Adipocyte (in vitro differentiated cells): ENCODE measurements at regions not wholly inside any gene's neighbourhood (a gene's known extent, or its start where the extent isn't known, plus 50 kb on each side); places are given as distances from the start of the nearest gene placed in this dataset.
"Not testable (repeated sequence)": the region's sequence is repeated elsewhere in the genome, so short reads cannot be mapped to it uniquely, and the experiment has no call there.

ENCODE experiments used
- DNase-seq: peaks from one replicate; pipeline ENCODE4 v3.0.0-alpha.2; 2015; ENCODE audit warnings: low read depth
- H3K27me3 ChIP-seq: replicated peaks from 2 replicates; pipeline ENCODE4 v1.7.0; 2013; ENCODE audit warnings: mild to moderate bottlenecking, low read length, moderate library complexity; ENCODE audit not compliant: control insufficient read depth, insufficient read depth
- H3K36me3 ChIP-seq: 2 replicates; pipeline ENCODE4 v1.7.0; 2013; ENCODE audit warnings: low read length, mild to moderate bottlenecking, moderate library complexity; ENCODE audit not compliant: control insufficient read depth, insufficient read depth, severe bottlenecking
- H3K4me1 ChIP-seq: 2 replicates; pipeline ENCODE4 v1.7.0; 2013; ENCODE audit warnings: mild to moderate bottlenecking, low read length, moderate library complexity; ENCODE audit not compliant: control insufficient read depth, insufficient read depth
- H3K4me3 ChIP-seq: 2 replicates; pipeline ENCODE4 v1.7.0; 2013; ENCODE audit warnings: mild to moderate bottlenecking, low read length, moderate library complexity
- H3K9ac ChIP-seq: 2 replicates; pipeline ENCODE4 v1.7.0; 2013; ENCODE audit warnings: mild to moderate bottlenecking, low read length, moderate library complexity
- H3K9me3 ChIP-seq: 2 replicates; pipeline ENCODE4 v1.7.0; 2013; ENCODE audit warnings: mild to moderate bottlenecking, low read length, moderate library complexity; ENCODE audit not compliant: control insufficient read depth

DNA sequence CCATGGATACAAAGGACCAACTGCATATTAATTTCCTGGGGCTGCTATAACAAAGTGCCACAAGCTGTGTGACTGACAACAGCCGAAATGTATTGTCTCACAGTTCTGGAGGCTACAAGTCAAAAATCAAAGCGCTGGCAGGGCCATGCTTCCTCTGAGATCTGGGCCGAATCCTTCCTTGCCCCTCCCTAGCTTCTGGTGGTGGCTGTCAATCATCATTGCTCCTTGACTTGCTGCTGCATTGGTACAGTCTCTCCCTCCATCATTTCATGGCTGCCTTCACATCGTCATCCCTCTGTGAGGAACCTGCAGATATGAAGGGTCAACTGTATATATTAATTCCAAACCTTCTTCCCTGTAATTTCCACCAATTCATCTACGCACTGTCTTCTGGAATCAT, 118.3 kb downstream of the EXOC5 start:
- Histone ChIP-seq H3K9me3 (no peaks in the 10 kb centered on the region), H3K27me3 (peaks cover 2% of the 10 kb centered on the region), H3K36me3 (no peaks in the 10 kb centered on the region), H3K4me3 (no peak overlapping the region), H3K4me1 (no peaks in the 10 kb centered on the region), H3K9ac (no peak overlapping the region)
- no peak for DNase-seq

- H3K4me3 ChIP-seq, result no peak overlapping the region
- DNase-seq, result no peak
- peaks cover 19% of the 10 kb centered on the region for H3K27me3 ChIP-seq
- H3K9ac ChIP-seq, result no peak overlapping the region
- no peaks in the 10 kb centered on the region for H3K4me1 ChIP-seq
- no peaks in the 10 kb centered on the region for H3K9me3 ChIP-seq
- no peaks in the 10 kb centered on the region for H3K36me3 ChIP-seq
These were observed 129.5 kb downstream of the EXOC5 start for GRCh38 chr14:57139173-57139572.

DNA sequence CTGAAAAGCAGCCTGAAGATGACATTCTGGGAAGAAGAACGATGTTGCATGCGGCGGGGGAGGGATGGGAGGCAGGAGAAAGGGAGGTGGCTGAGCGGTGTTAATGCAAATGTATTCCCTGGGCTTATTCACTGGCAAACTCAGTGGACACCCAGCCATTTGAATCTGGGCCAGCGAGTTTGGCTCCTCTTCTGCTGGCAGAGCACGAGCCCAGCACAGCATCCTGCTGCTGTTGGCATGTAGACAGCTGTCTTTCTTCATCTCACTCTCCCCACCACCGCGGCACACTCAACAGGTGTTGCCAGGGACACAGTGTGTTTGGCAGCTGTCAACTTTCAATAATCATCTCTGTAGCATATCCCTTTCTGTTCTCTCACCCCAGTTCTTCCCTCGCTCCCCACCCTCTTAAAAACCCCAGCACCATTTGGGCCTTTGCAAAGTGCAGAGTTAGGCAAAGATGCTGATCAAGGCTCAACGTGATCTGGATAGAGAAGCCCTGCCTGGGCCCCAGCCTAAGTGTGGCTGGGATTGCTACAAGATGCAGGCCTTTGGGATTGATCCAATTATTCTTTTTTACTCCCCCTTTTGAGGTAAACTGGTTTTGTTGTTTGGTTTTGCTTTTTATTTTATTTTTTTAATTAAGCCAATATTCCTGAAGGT, 131.9 kb downstream of the EXOC5 start:
- Histone ChIP-seq H3K27me3 (peaks cover 19% of the 10 kb centered on the region), H3K9ac (no peak overlapping the region)
- DNase-seq, result no peak

DNA sequence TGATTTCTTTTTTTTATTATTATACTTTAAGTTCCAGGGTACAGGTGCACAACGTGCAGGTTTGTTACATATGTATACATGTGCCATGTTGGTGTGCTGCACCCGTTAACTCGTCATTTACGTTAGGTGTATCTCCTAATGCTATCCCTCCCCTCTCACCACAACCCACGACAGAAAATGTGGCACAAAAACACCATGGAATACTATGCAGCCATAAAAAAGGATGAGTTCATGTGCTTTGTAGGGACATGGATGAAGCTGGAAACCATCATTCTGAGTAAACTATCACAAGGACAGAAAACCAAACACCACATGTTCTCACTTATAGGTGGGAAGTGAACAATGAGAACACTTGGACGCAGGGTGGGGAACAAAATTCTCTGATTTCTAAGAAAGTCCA, 140.9 kb downstream of the EXOC5 start:
- not testable (repeated sequence) for H3K9ac ChIP-seq, DNase-seq, H3K4me3 ChIP-seq, H3K27me3 ChIP-seq, H3K4me1 ChIP-seq, H3K36me3 ChIP-seq, H3K9me3 ChIP-seq

More for the DNA sequence above, 131.9 kb downstream of the EXOC5 start:
- H3K4me3 ChIP-seq, result no peak overlapping the region
- H3K36me3 ChIP-seq, result no peaks in the 10 kb centered on the region
- H3K4me1 ChIP-seq, result no peaks in the 10 kb centered on the region
- no peaks in the 10 kb centered on the region for H3K9me3 ChIP-seq

DNA sequence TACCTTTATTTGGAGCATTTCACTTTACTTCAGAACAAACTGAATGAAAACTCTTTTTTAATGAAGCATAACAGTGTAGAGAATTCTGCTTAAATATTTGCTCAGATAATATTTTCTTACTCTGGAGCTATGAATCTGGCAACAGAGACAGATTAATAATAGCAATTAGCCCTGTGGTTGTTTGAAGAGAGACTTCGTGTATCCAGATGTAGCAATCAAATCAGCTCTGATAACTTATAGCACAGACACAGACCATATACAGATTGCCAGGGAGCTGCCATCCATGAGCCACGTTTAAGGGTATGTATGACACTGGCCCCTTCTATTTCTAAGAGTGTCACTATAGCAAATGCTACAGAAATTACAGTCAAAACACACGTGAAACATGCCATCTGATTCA, 146.6 kb downstream of the EXOC5 start:
- no peak overlapping the region for H3K4me3 ChIP-seq
- H3K36me3 ChIP-seq, result no peaks in the 10 kb centered on the region
- peaks cover 7% of the 10 kb centered on the region for H3K27me3 ChIP-seq
- H3K9me3 ChIP-seq, result no peaks in the 10 kb centered on the region
- H3K4me1 ChIP-seq, result no peaks in the 10 kb centered on the region
- DNase-seq, result no peak
- no peak overlapping the region for H3K9ac ChIP-seq

DNA sequence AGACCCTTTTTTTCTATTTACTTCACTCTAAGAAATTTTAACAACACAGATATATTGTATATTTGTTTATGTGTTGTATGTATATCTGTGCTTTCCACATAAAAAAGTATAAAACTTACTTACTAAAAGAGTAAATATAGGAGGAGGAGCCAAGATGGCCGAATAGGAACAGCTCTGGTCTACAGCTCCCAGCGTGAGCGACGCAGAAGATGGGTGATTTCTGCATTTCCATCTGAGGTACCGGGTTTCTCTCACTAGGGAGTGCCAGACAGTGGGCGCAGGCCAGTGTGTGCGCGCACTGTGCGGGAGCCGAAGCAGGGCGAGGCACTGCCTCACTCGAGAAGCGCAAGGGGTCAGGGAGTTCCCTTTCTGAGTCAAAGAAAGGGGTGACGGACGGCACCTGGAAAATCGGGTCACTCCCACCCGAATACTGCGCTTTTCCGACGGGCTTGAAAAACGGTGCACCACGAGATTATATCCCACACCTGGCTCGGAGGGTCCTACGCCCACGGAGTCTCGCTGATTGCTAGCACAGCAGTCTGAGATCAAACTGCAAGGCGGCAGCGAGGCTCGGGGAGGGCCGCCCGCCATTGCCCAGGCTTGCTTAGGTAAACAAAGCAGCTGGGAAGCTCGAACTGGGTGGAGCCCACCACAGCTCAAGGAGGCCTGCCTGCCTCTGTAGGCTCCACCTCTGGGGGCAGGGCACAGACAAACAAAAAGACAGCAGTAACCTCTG, 156.5 kb downstream of the EXOC5 start:
- not testable (repeated sequence) for H3K4me3 ChIP-seq, H3K9ac ChIP-seq, H3K27me3 ChIP-seq, DNase-seq, H3K9me3 ChIP-seq, H3K36me3 ChIP-seq, H3K4me1 ChIP-seq

- H3K4me1 ChIP-seq, H3K36me3 ChIP-seq, H3K27me3 ChIP-seq, H3K9ac ChIP-seq, DNase-seq, H3K9me3 ChIP-seq, H3K4me3 ChIP-seq: not testable (repeated sequence)
These were observed 158.3 kb downstream of the EXOC5 start for GRCh38 chr14:57110411-57110810.

GRCh38 chr14:57091030-57091608, 177.6 kb downstream of the EXOC5 start:
- H3K9me3 ChIP-seq, result peaks cover 15% of the 10 kb centered on the region
- H3K4me1 ChIP-seq, result no peaks in the 10 kb centered on the region
- no peak for DNase-seq

GRCh38 chr14:57089901-57090300, 178.8 kb downstream of the EXOC5 start:
- Histone ChIP-seq H3K36me3 (no peaks in the 10 kb centered on the region), H3K4me1 (no peaks in the 10 kb centered on the region), H3K27me3 (no peaks in the 10 kb centered on the region), H3K9me3 (peaks cover 14% of the 10 kb centered on the region), H3K4me3 (no peak overlapping the region), H3K9ac (no peak overlapping the region)
- DNase-seq, result no peak

More at GRCh38 chr14:57091030-57091608, 177.6 kb downstream of the EXOC5 start:
- no peaks in the 10 kb centered on the region for H3K27me3 ChIP-seq
- H3K9ac ChIP-seq, result no peak overlapping the region
- no peak overlapping the region for H3K4me3 ChIP-seq
- H3K36me3 ChIP-seq, result no peaks in the 10 kb centered on the region

DNA sequence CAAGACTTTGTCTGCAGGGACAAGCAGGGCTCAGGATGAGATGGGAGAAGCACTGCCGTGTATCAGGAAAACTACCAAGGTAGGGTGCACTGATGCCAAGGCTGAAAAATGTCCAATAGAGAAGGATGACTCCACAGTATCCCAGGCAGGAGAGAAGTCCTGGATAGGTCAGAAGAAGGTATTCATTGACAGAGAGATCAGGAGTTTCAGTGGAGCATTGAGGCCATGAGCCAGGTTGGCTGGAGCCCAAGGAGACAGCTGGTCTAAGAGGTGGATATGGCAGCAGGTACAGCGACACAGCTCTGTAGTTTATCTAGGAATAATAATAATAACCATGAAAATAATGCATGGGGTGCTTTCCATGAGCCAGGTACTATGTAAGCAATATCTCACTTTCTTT, 180.9 kb downstream of the EXOC5 start:
- peaks cover 5% of the 10 kb centered on the region for H3K9me3 ChIP-seq
- no peaks in the 10 kb centered on the region for H3K27me3 ChIP-seq
- no peaks in the 10 kb centered on the region for H3K36me3 ChIP-seq
- H3K4me3 ChIP-seq, result no peak overlapping the region
- H3K9ac ChIP-seq, result no peak overlapping the region
- no peak for DNase-seq
- H3K4me1 ChIP-seq, result no peaks in the 10 kb centered on the region

DNA sequence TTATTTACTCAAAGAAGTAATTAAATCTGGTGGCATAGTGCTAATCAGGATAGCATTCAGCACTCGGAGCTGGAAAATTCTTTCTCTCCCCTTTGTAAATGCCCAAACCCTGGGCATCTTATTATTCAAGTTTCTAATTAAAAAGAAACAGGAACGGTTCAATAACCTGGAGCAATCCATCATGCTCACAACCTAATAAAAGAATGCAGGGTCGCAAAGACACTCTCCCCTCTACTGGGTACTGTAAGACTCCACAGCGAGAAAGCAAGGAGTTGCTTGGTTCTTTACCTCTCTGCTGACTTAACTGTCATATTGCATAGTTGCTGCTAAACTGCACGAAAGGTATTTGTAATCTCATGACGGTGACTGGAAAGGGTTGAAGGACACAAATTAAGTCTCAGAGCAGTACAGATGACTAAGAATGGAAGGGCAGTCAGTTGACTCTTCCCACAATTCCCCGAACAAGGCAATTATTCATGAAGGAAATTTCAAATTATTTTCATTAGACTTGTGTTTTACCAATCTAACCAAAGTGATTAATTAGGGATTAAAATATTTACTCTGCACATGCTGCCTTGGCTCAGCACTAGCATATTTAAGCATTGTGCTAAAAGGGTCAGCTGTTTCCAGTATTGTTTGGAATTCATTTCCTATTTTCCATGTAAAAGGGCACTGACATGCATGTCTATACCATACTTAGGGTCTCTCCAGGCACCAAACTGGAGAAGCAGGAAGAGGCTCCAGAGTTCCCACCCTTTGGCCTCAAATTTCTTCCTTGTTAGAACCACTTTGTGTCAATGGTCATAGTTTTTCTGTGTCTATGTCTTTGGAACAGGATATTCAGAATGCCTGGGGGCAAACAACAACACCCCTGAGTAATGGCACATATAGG, 182.2 kb downstream of the EXOC5 start:
- Histone ChIP-seq H3K4me1 (no peaks in the 10 kb centered on the region), H3K4me3 (no peak overlapping the region), H3K36me3 (no peaks in the 10 kb centered on the region), H3K27me3 (no peaks in the 10 kb centered on the region), H3K9ac (no peak overlapping the region), H3K9me3 (peaks cover 5% of the 10 kb centered on the region)
- no peak for DNase-seq
